ENCODE measurements at regions not wholly inside any gene's neighbourhood (a gene's known extent, or its start where the extent isn't known, plus 50 kb on each side); places are given as distances from the start of the nearest gene placed in this dataset.

GRCh38 chr3:181239441-181239840, 249.9 kb upstream of the DNAJC19 start:
- CTCF ChIA-PET (ENCODE audit: partially characterized antibody): interaction anchor here (0.6 to 1.7 kb wide), 2 partner anchors 10 to 605 kb away, joined by 3 to 4 read pairs; no protein-coding TSS in a partner anchor
- H3K4me2 ChIP-seq (ENCODE audit: insufficient read depth in 1 of 2, low read depth in 2 of 2, low read length in 2 of 2): no peak overlapping the region

More at GRCh38 chr3:181239441-181239840, 249.9 kb upstream of the DNAJC19 start:
- no peak overlapping the region for H2AFZ ChIP-seq (ENCODE audit: low read length)
- H3K14ac ChIP-seq (ENCODE audit: insufficient read length): no peak overlapping the region
- H3K9me3 ChIP-seq (ENCODE audit: insufficient read depth in 2 of 2, low read depth in 1 of 2, low read length in 1 of 2): no peaks in the 10 kb centered on the region
- H2AK5ac ChIP-seq (ENCODE audit: low read depth, low read length): no peak overlapping the region
- no peak overlapping the region for H3K18ac ChIP-seq (ENCODE audit: extremely low read depth, low read length)
- FAIRE-seq (no peak), DNase-seq (ENCODE audit: low read depth in 1 of 2, low spot score in 2 of 2) (no peak)
- no peak overlapping the region for H4K8ac ChIP-seq (ENCODE audit: extremely low read depth, insufficient read depth, low read length)
- no peaks in the 10 kb centered on the region for H3K23me2 ChIP-seq (ENCODE audit: low read depth, low read length)
- H2BK120ac ChIP-seq (replicated peaks; ENCODE audit: low read depth, low read length): no peak overlapping the region
- H3K27me3 ChIP-seq (replicated peaks in 1 of 4; ENCODE audit: control insufficient read depth in 3 of 4, extremely low read depth in 1 of 4, insufficient read depth in 3 of 4, low read length in 3 of 4): no peaks in the 10 kb centered on the region
- no peaks in the 10 kb centered on the region for H3K79me2 ChIP-seq (ENCODE audit: control insufficient read depth in 1 of 2, insufficient read depth in 2 of 2, low read length in 2 of 2)
- no peak overlapping the region for H3K27ac ChIP-seq (ENCODE audit: low read depth, low read length)
- H3K36me3 ChIP-seq (ENCODE audit: control insufficient read depth in 2 of 4, insufficient read depth in 4 of 4, low read length in 3 of 4): no peaks in the 10 kb centered on the region
- no peak overlapping the region for H4K91ac ChIP-seq (replicated peaks; ENCODE audit: insufficient read length, low read length)
- no peak overlapping the region for H3K56ac ChIP-seq (replicated peaks; ENCODE audit: insufficient read length, low read depth, low read length)
- H4K5ac ChIP-seq (ENCODE audit: insufficient read length, low read depth, low read length): no peak overlapping the region
- no peak overlapping the region for H3K23ac ChIP-seq (ENCODE audit: insufficient read length)
- H3K4ac ChIP-seq (replicated peaks; ENCODE audit: insufficient read length, low read depth, low read length): no peak overlapping the region
- H2BK5ac ChIP-seq (ENCODE audit: low read depth, low read length): no peak overlapping the region
- no peak overlapping the region for H2BK15ac ChIP-seq (ENCODE audit: low read length)
- H3K4me1 ChIP-seq (replicated peaks in 1 of 4; ENCODE audit: control insufficient read depth in 3 of 4, insufficient read depth in 4 of 4, low read length in 3 of 4): no peaks in the 10 kb centered on the region
- WGBS, 2 experiments (ENCODE audit: extremely low coverage in 1 of 2, insufficient coverage in 1 of 2, insufficient read length in 1 of 2, insufficient replicate concordance in 2 of 2, low coverage in 1 of 2, low lambda C conversion rate in 2 of 2, missing lambda C conversion rate in 1 of 2): 91% methylated on average over 2 of the region's 2 CpGs; no CpG with 5 or more reads in 1 of the 2 experiments
- no peak overlapping the region for H2BK12ac ChIP-seq (ENCODE audit: low read depth, low read length)
- no peak overlapping the region for H2BK20ac ChIP-seq (ENCODE audit: low read length)
- no peak overlapping the region for H3K4me3 ChIP-seq (ENCODE audit: extremely low read depth in 1 of 4, insufficient read depth in 2 of 4, low read depth in 3 of 4, low read length in 4 of 4)
- no peaks in the 10 kb centered on the region for H3K79me1 ChIP-seq (ENCODE audit: low read depth, low read length)
- no peak overlapping the region for H3K9ac ChIP-seq (replicated peaks in 1 of 4; ENCODE audit: extremely low read depth in 1 of 4, low read depth in 3 of 4, low read length in 3 of 4)
- POLR2A ChIA-PET (ENCODE audit: partially characterized antibody): no interaction called here
- H4K20me1 ChIP-seq (replicated peaks in 1 of 2; ENCODE audit: control insufficient read depth in 1 of 2, insufficient read depth in 2 of 2, low read length in 2 of 2): no peaks in the 10 kb centered on the region
- TF ChIP-seq GTF2F1 (IDR thresholded peaks at IDR 0.05; ENCODE audit: borderline replicate concordance, low read depth, low read length) (no peak), SAP30 (IDR thresholded peaks at IDR 0.05; ENCODE audit: insufficient read depth, insufficient replicate concordance, low read length) (no peak)
